Motor neuron (in vitro differentiated cells): ENCODE measurements at regions not wholly inside any gene's neighbourhood (a gene's known extent, or its start where the extent isn't known, plus 50 kb on each side); places are given as distances from the start of the nearest gene placed in this dataset.

Experiments used
- ATAC-seq, 8 experiments: fragments of 200-7000 bp; cut with Tn5 transposase; replicated peaks in 6 of 8; 2 replicates each; pipeline ENCODE4 v1.8.0; 2021; ENCODE audit warnings: mild to moderate bottlenecking in 8 of 8, moderate library complexity in 8 of 8
- H3K27ac ChIP-seq, 2 donors: fragments of 250-450 bp; sonication (Bioruptor Pico); 2 replicates each; pipeline ENCODE4 v1.9.0; 2021; ENCODE audit warnings: antibody characterized with exemption in 2 of 2, mild to moderate bottlenecking in 2 of 2, moderate library complexity in 1 of 2
- H3K4me1 ChIP-seq, 2 donors: fragments of 250-450 bp; sonication (Bioruptor Pico); replicated peaks in 1 of 2; 2 replicates each; pipeline ENCODE4 v1.6.1; 2021; ENCODE audit warnings: antibody characterized with exemption in 2 of 2, mild to moderate bottlenecking in 2 of 2, moderate library complexity in 1 of 2
- H3K4me3 ChIP-seq, 5 donors: fragments of 250-450 bp; sonication (Bioruptor Pico); 2 replicates each; pipeline ENCODE4 v1.9.0; 2021; ENCODE audit warnings: antibody characterized with exemption in 5 of 5, mild to moderate bottlenecking in 5 of 5, moderate library complexity in 4 of 5
- WGBS, 10 experiments: fragments of 450-650 bp; shearing (Covaris generic); methylation state at CpG; one replicate each; pipeline ENCODE4 v1.0.0; 2022; 5-methylcytosine and 5-hydroxymethylcytosine counted together
- in situ Hi-C, 9 experiments: fragments of 400-800 bp; cut with MboI; loops; one replicate each; pipeline ENCODE4 v1.15.0; 2021; ENCODE audit warnings: low sequenced_read_pairs in 9 of 9, low pct_unique_long_range_greater_than_20kb in 2 of 9; ENCODE audit not compliant: unreplicated experiment in 9 of 9

DNA sequence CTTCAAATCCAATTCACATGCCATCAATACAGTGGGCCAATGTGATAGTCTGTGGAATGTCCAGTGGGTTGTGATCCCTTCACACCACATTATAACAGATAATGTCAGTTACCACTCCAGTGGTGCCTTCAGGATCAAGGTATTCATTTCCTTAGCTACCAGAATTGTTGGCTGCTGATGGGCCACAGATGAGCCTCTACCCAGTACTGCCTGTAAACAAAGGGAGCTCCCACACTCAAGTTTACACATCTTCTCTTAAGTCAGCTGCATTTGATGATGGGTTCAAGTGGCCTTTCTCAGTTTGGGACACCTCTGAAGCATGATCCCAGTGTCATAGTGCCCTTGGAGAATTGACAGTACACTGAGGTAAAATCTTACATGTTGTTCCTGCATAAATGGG, 477.0 kb upstream of the CD180 start:
- ATAC-seq, result no peak
- in situ Hi-C loops, result no loop called here
- no peak overlapping the region for H3K27ac ChIP-seq
- H3K4me3 ChIP-seq, result no peak overlapping the region
- no peaks in the 10 kb centered on the region for H3K4me1 ChIP-seq

DNA sequence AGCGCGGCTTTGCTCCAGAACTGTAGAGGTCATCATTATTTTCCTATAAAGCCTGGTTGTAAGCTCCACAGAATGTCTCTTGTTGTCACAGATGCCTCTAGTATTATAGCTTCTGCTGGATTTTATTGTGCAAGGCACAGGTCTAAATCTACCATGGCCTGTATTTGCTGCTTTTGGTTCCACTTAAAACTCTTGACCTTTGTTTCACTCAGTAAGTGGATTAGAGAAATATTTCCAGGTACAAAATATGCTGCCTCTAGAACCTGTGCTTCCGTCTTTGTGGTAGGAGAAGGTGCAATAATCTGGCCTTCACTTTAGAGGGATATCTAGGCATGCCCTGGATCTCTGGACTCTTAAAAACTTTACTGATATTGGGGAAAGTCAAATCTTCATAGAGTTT, 476.6 kb upstream of the CD180 start:
- no peaks in the 10 kb centered on the region for H3K4me1 ChIP-seq
- ATAC-seq, result no peak
- H3K27ac ChIP-seq, result no peak overlapping the region
- WGBS, 10 experiments, result 79 to 100% (median 92%) methylated on average over 1 to 3 of the region's 3 CpGs; no CpG with 5 or more reads in 3 of the 10 experiments
- H3K4me3 ChIP-seq, result no peak overlapping the region
- in situ Hi-C loops, result no loop called here

- in situ Hi-C loops, result no loop called here
- Histone ChIP-seq H3K4me3 (no peak overlapping the region), H3K4me1 (no peaks in the 10 kb centered on the region), H3K27ac (no peak overlapping the region)
- 75 to 100% (median 92%) methylated on average over 1 of the region's 1 CpG; no CpG with 5 or more reads in 6 of the 10 experiments for WGBS, 10 experiments
- no peak for ATAC-seq
Observed at GRCh38 chr5:67672636-67673035, 476.0 kb upstream of the CD180 start.

DNA sequence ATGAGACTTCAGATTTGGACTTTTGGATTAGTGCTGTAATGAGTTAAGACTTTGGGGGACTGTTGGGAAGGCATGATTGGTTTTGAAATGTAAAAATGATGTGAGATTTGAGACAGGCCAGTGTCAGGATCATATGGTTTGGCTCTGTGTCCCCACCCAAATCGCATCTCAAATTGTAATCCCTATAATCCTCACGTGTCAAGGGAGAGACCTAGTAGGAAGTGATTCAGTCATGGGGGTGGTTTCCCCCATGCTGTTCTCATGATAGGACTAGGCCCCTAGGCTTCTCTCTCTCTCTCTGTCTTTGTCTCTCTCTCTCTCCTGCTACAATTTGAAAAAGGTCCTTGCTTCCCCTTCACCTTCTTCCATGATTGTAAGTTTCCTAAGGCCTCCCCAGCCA, 473.3 kb upstream of the CD180 start:
- H3K4me1 ChIP-seq, result no peaks in the 10 kb centered on the region
- no peak overlapping the region for H3K27ac ChIP-seq
- ATAC-seq, result peak in 2 of 8 experiments; percentile 51 to 54
- H3K4me3 ChIP-seq, result no peak overlapping the region
- in situ Hi-C loops, result no loop called here
- 33 to 100% (median 74%) methylated on average over 1 to 2 of the region's 2 CpGs; no CpG with 5 or more reads in 5 of the 10 experiments for WGBS, 10 experiments

GRCh38 chr5:67660149-67660548, 463.6 kb upstream of the CD180 start:
- Histone ChIP-seq H3K27ac (no peak overlapping the region), H3K4me1 (no peaks in the 10 kb centered on the region), H3K4me3 (no peak overlapping the region)
- ATAC-seq, result no peak
- WGBS, 10 experiments, result 50 to 100% (median 93%) methylated on average over 1 to 3 of the region's 3 CpGs
- in situ Hi-C loops, result no loop called here

DNA sequence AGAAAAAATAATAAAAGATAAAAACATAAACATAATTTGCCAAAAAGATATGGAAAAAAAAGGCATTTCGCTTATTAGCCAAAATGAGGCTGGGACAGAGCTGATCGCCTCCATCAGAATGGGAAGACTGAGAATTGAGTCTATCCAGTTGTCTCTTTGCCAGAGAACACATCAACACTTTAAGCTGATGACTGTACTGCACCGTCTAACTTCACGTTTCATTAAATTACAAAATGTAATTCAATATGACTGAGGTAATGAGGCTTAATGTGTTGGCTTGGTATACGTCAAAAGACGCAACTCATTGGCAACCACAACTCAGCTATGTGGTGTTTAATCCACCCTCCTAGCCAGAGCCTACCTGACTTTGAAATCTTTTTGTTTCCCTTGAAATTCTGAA, 462.7 kb upstream of the CD180 start:
- Histone ChIP-seq H3K4me3 (no peak overlapping the region), H3K4me1 (no peaks in the 10 kb centered on the region), H3K27ac (no peak overlapping the region)
- WGBS, 10 experiments, result 37 to 100% (median 86%) methylated on average over 2 to 6 of the region's 6 CpGs
- in situ Hi-C loops, result no loop called here
- ATAC-seq, result no peak

DNA sequence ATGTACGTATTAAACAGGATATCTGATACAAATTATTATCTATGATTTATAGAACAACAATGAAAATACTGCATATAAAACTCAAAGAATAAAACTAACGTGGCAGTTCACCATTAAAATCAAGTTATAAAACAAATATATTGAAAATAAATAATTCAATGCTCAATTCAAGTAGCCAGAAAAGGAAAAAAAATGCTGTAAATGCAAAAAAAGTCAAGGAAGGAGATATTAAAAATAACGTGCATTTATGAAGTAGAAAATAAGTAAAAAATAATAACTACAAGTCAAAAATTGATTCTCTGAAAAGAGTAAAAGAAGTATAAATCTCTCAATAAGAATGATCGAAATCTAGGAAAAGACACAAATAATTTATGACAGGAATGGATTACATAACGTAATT, 460.5 kb upstream of the CD180 start:
- in situ Hi-C loops, result no loop called here
- Histone ChIP-seq H3K4me1 (no peaks in the 10 kb centered on the region), H3K4me3 (no peak overlapping the region), H3K27ac (no peak overlapping the region)
- no peak for ATAC-seq
- WGBS, 10 experiments, result 38 to 100% (median 88%) methylated on average over 2 to 5 of the region's 5 CpGs

GRCh38 chr5:67652201-67652600, 455.6 kb upstream of the CD180 start:
- no peaks in the 10 kb centered on the region for H3K4me1 ChIP-seq
- H3K4me3 ChIP-seq, result no peak overlapping the region
- in situ Hi-C loops, result no loop called here
- no peak overlapping the region for H3K27ac ChIP-seq
- WGBS, 10 experiments, result 20 to 100% (median 87%) methylated on average over 1 of the region's 1 CpG; no CpG with 5 or more reads in 2 of the 10 experiments
- ATAC-seq, result peak in 1 of 8 experiments; percentile 54

GRCh38 chr5:67651180-67651579, 454.6 kb upstream of the CD180 start:
- 55 to 100% (median 97%) methylated on average over 1 of the region's 1 CpG; no CpG with 5 or more reads in 1 of the 10 experiments for WGBS, 10 experiments
- in situ Hi-C loops, result no loop called here
- Histone ChIP-seq H3K4me3 (no peak overlapping the region), H3K4me1 (no peaks in the 10 kb centered on the region), H3K27ac (no peak overlapping the region)
- ATAC-seq, result no peak

GRCh38 chr5:67648201-67648671, 451.6 kb upstream of the CD180 start:
- WGBS, 10 experiments, result 6 to 100% (median 89%) methylated on average over 1 to 6 of the region's 6 CpGs; no CpG with 5 or more reads in 2 of the 10 experiments
- in situ Hi-C loops, result no loop called here
- Histone ChIP-seq H3K27ac (no peak overlapping the region), H3K4me1 (no peaks in the 10 kb centered on the region), H3K4me3 (no peak overlapping the region)
- ATAC-seq, result peak in 4 of 8 experiments; percentile 43 to 72 (median 60)

DNA sequence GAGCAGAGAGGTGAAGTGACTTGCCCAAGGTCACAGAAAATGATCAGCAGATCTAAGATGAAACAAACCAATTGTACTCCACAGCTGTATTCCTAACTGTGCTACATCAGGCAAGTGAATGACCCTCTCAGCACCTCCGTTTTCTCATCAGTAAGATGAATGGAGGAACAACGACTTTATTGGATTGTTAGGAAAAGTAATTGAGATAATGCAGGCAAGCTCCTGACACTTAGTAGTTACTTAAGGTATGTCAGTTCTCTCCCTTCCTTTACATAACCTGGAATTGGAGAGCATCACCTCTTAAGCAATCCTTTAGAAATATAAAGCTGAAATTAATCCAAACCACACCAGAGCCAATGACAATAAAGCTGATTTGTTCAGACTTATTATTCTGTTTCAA, 451.2 kb upstream of the CD180 start:
- in situ Hi-C loops, result no loop called here
- no peak for ATAC-seq

DNA sequence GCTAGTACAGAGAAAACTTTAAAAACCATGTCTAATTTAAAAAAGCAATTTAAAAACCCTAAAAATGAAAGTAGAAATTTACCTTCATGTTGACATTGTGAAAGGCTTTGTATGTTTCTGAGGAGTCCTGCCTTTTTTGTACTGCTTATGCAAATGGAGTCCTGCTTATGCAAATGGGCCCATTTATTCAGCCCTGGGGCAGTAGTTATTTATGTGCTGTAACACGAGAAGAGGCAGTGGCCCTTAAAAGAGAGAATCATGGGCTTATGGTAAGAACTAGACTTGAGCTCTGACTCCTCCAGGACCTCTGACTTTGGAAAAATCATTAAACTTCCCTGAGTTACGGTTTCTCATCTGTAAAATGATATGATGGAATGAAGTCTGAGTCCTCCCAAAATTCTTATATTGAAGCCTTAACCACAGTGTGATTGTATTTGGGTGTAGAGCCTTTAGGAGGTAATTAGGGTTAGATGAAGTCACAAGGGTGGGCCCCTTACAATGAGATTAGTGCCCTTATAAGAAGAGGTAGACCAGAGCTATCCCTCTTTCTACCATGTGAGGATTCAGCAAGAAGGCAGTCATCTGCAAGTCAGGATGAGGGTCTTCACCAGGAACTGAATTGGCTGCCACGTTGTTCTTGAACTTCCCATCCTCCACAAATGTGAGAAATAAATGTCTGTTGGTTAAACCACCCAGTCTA, 447.8 kb upstream of the CD180 start:
- Histone ChIP-seq H3K4me3 (no peak overlapping the region), H3K27ac (no peak overlapping the region), H3K4me1 (no peaks in the 10 kb centered on the region)
- ATAC-seq, result peak in 3 of 8 experiments; percentile 62 to 81 (median 65)
- in situ Hi-C loops, result no loop called here
- 14 to 100% (median 80%) methylated on average over 1 to 3 of the region's 3 CpGs; no CpG with 5 or more reads in 1 of the 10 experiments for WGBS, 10 experiments

More for the DNA sequence above, 451.2 kb upstream of the CD180 start:
- Histone ChIP-seq H3K4me1 (no peaks in the 10 kb centered on the region), H3K27ac (no peak overlapping the region), H3K4me3 (no peak overlapping the region)
- WGBS, 10 experiments, result 8 to 90% (median 77%) methylated on average over 1 to 2 of the region's 2 CpGs; no CpG with 5 or more reads in 2 of the 10 experiments

GRCh38 chr5:67643536-67643935, 446.9 kb upstream of the CD180 start:
- 44 to 100% (median 90%) methylated on average over 1 to 2 of the region's 2 CpGs; no CpG with 5 or more reads in 2 of the 10 experiments for WGBS, 10 experiments
- Histone ChIP-seq H3K27ac (no peak overlapping the region), H3K4me1 (no peaks in the 10 kb centered on the region), H3K4me3 (no peak overlapping the region)
- in situ Hi-C loops, result no loop called here
- no peak for ATAC-seq

DNA sequence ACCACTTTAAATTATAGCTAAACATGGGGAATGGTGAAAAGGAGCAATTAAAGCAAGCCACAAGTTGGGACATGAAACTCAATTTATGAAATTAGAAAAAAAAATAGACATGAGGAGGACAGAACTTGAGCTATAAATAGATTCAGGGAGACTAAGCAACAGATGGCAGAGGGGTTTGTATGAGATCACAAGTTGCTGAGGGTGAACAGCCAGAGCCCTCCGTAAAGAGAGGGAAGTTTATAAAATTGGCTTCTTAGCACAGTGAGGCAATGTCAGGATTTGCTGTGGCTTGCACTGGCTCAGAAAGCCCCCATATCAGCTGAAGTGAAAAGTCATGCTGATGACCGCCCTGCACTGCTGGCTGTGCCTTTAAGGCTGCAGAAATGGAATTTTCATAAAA, 443.4 kb upstream of the CD180 start:
- in situ Hi-C loops, result no loop called here
- no peak for ATAC-seq
- Histone ChIP-seq H3K27ac (no peak overlapping the region), H3K4me1 (no peaks in the 10 kb centered on the region), H3K4me3 (no peak overlapping the region)
- WGBS, 10 experiments, result 33 to 100% (median 63%) methylated on average over 1 to 2 of the region's 2 CpGs; no CpG with 5 or more reads in 2 of the 10 experiments
